ENCODE measurements at regions not wholly inside any gene's neighbourhood (a gene's known extent, or its start where the extent isn't known, plus 50 kb on each side); places are given as distances from the start of the nearest gene placed in this dataset.

GRCh38 chr9:135246248-135247205 lies 159.1 kb downstream of the OLFM1 start:
- H3K4me1 Mint-ChIP-seq (ENCODE audit: low read depth) = no peaks in the 10 kb centered on the region
- H3K36me3 Mint-ChIP-seq = no peaks in the 10 kb centered on the region
- H3K9me3 Mint-ChIP-seq (ENCODE audit: low read depth) = no peaks in the 10 kb centered on the region
- no peak overlapping the region for H3K4me3 Mint-ChIP-seq
- peaks cover 3% of the 10 kb centered on the region for H3K27me3 Mint-ChIP-seq
- H3K27ac Mint-ChIP-seq = no peak overlapping the region

- no peak overlapping the region for H3K27ac Mint-ChIP-seq
- H3K4me1 Mint-ChIP-seq (ENCODE audit: low read depth) = no peaks in the 10 kb centered on the region
- no peak overlapping the region for H3K4me3 Mint-ChIP-seq
- H3K36me3 Mint-ChIP-seq = no peaks in the 10 kb centered on the region
- no peaks in the 10 kb centered on the region for H3K9me3 Mint-ChIP-seq (ENCODE audit: low read depth)
- peaks cover 3% of the 10 kb centered on the region for H3K27me3 Mint-ChIP-seq
Measured at GRCh38 chr9:135247227-135247930, 159.9 kb downstream of the OLFM1 start.

GRCh38 chr9:135248111-135248510 lies 160.6 kb downstream of the OLFM1 start:
- H3K27me3 Mint-ChIP-seq = peaks cover 3% of the 10 kb centered on the region
- H3K9me3 Mint-ChIP-seq (ENCODE audit: low read depth) = no peaks in the 10 kb centered on the region
- H3K36me3 Mint-ChIP-seq = no peaks in the 10 kb centered on the region
- no peak overlapping the region for H3K27ac Mint-ChIP-seq
- no peak overlapping the region for H3K4me3 Mint-ChIP-seq
- H3K4me1 Mint-ChIP-seq (ENCODE audit: low read depth) = no peaks in the 10 kb centered on the region

- Mint-ChIP-seq H3K27me3 (peaks cover 3% of the 10 kb centered on the region), H3K4me3 (no peak overlapping the region), H3K9me3 (ENCODE audit: low read depth) (no peaks in the 10 kb centered on the region), H3K27ac (no peak overlapping the region), H3K4me1 (ENCODE audit: low read depth) (no peaks in the 10 kb centered on the region), H3K36me3 (no peaks in the 10 kb centered on the region)
Measured at GRCh38 chr9:135248721-135249120, 161.3 kb downstream of the OLFM1 start.

GRCh38 chr9:135249191-135249590 lies 161.7 kb downstream of the OLFM1 start:
- H3K4me3 Mint-ChIP-seq = no peak overlapping the region
- no peak overlapping the region for H3K27ac Mint-ChIP-seq
- H3K9me3 Mint-ChIP-seq (ENCODE audit: low read depth) = no peaks in the 10 kb centered on the region
- peaks cover 3% of the 10 kb centered on the region for H3K27me3 Mint-ChIP-seq
- H3K4me1 Mint-ChIP-seq (ENCODE audit: low read depth) = no peaks in the 10 kb centered on the region
- no peaks in the 10 kb centered on the region for H3K36me3 Mint-ChIP-seq

GRCh38 chr9:135249711-135250110 lies 162.2 kb downstream of the OLFM1 start:
- H3K36me3 Mint-ChIP-seq = no peaks in the 10 kb centered on the region
- H3K27me3 Mint-ChIP-seq = peaks cover 3% of the 10 kb centered on the region
- no peak overlapping the region for H3K27ac Mint-ChIP-seq
- H3K4me1 Mint-ChIP-seq (ENCODE audit: low read depth) = no peaks in the 10 kb centered on the region
- H3K9me3 Mint-ChIP-seq (ENCODE audit: low read depth) = no peaks in the 10 kb centered on the region
- no peak overlapping the region for H3K4me3 Mint-ChIP-seq

- Mint-ChIP-seq H3K27me3 (peaks cover under 1% of the 10 kb centered on the region), H3K9me3 (ENCODE audit: low read depth) (no peaks in the 10 kb centered on the region), H3K36me3 (no peaks in the 10 kb centered on the region), H3K27ac (no peak overlapping the region), H3K4me1 (ENCODE audit: low read depth) (no peaks in the 10 kb centered on the region), H3K4me3 (no peak overlapping the region)
Measured at GRCh38 chr9:135251331-135251761, 163.9 kb downstream of the OLFM1 start.

GRCh38 chr9:135251996-135252760 lies 164.7 kb downstream of the OLFM1 start:
- no peaks in the 10 kb centered on the region for H3K9me3 Mint-ChIP-seq (ENCODE audit: low read depth)
- H3K36me3 Mint-ChIP-seq = no peaks in the 10 kb centered on the region
- H3K27me3 Mint-ChIP-seq = no peaks in the 10 kb centered on the region
- H3K4me1 Mint-ChIP-seq (ENCODE audit: low read depth) = no peaks in the 10 kb centered on the region
- H3K27ac Mint-ChIP-seq = no peak overlapping the region
- H3K4me3 Mint-ChIP-seq = no peak overlapping the region

GRCh38 chr9:135252980-135253304 lies 165.5 kb downstream of the OLFM1 start:
- H3K27me3 Mint-ChIP-seq = no peaks in the 10 kb centered on the region
- no peaks in the 10 kb centered on the region for H3K4me1 Mint-ChIP-seq (ENCODE audit: low read depth)
- no peak overlapping the region for H3K4me3 Mint-ChIP-seq
- H3K27ac Mint-ChIP-seq = no peak overlapping the region
- no peaks in the 10 kb centered on the region for H3K9me3 Mint-ChIP-seq (ENCODE audit: low read depth)
- H3K36me3 Mint-ChIP-seq = no peaks in the 10 kb centered on the region

GRCh38 chr9:135253305-135254004 lies 166.0 kb downstream of the OLFM1 start:
- no peaks in the 10 kb centered on the region for H3K36me3 Mint-ChIP-seq
- H3K4me1 Mint-ChIP-seq (ENCODE audit: low read depth) = no peaks in the 10 kb centered on the region
- H3K4me3 Mint-ChIP-seq = no peak overlapping the region
- H3K9me3 Mint-ChIP-seq (ENCODE audit: low read depth) = no peaks in the 10 kb centered on the region
- H3K27ac Mint-ChIP-seq = no peak overlapping the region
- no peaks in the 10 kb centered on the region for H3K27me3 Mint-ChIP-seq

GRCh38 chr9:135254176-135255032 lies 166.9 kb downstream of the OLFM1 start:
- no peaks in the 10 kb centered on the region for H3K27me3 Mint-ChIP-seq
- H3K9me3 Mint-ChIP-seq (ENCODE audit: low read depth) = no peaks in the 10 kb centered on the region
- H3K4me3 Mint-ChIP-seq = no peak overlapping the region
- no peaks in the 10 kb centered on the region for H3K36me3 Mint-ChIP-seq
- H3K4me1 Mint-ChIP-seq (ENCODE audit: low read depth) = no peaks in the 10 kb centered on the region
- H3K27ac Mint-ChIP-seq = no peak overlapping the region

- no peaks in the 10 kb centered on the region for H3K4me1 Mint-ChIP-seq (ENCODE audit: low read depth)
- H3K36me3 Mint-ChIP-seq = no peaks in the 10 kb centered on the region
- H3K27ac Mint-ChIP-seq = no peak overlapping the region
- no peaks in the 10 kb centered on the region for H3K9me3 Mint-ChIP-seq (ENCODE audit: low read depth)
- no peaks in the 10 kb centered on the region for H3K27me3 Mint-ChIP-seq
- no peak overlapping the region for H3K4me3 Mint-ChIP-seq
Measured at GRCh38 chr9:135255033-135255840, 167.8 kb downstream of the OLFM1 start.

GRCh38 chr9:135255841-135256580 lies 168.5 kb downstream of the OLFM1 start:
- Mint-ChIP-seq H3K4me1 (ENCODE audit: low read depth) (no peaks in the 10 kb centered on the region), H3K27ac (no peak overlapping the region), H3K9me3 (ENCODE audit: low read depth) (no peaks in the 10 kb centered on the region), H3K27me3 (no peaks in the 10 kb centered on the region), H3K4me3 (no peak overlapping the region), H3K36me3 (no peaks in the 10 kb centered on the region)
